ENCODE measurements at regions not wholly inside any gene's neighbourhood (a gene's known extent, or its start where the extent isn't known, plus 50 kb on each side); places are given as distances from the start of the nearest gene placed in this dataset.

DNA sequence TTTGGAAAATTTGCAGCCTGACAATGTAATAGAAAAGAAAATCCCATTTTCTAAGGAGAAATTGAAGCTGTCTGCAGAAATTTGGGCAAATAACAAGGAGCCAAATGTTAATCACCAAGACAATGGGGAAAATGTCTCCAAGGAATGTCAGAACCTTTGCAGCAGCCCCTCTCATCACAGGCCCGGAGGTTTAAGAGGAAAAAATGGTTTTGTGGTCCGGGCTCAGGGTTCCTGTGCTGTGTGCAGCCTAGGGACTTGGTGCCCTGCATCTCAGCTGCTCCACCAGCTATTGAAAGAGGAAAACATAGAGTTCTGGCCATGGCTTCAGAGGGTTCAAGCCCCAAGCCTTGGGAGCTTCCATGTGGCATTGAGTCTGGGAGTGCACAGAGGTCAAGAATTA is 298.9 kb downstream of the ATXN7L3B start:
- TF ChIP-seq, protein P1, sequence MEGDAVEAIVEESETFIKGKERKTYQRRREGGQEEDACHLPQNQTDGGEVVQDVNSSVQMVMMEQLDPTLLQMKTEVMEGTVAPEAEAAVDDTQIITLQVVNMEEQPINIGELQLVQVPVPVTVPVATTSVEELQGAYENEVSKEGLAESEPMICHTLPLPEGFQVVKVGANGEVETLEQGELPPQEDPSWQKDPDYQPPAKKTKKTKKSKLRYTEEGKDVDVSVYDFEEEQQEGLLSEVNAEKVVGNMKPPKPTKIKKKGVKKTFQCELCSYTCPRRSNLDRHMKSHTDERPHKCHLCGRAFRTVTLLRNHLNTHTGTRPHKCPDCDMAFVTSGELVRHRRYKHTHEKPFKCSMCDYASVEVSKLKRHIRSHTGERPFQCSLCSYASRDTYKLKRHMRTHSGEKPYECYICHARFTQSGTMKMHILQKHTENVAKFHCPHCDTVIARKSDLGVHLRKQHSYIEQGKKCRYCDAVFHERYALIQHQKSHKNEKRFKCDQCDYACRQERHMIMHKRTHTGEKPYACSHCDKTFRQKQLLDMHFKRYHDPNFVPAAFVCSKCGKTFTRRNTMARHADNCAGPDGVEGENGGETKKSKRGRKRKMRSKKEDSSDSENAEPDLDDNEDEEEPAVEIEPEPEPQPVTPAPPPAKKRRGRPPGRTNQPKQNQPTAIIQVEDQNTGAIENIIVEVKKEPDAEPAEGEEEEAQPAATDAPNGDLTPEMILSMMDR (IDR thresholded peaks at IDR 0.05) = no peak
- Mint-ChIP-seq H3K27me3 (no peaks in the 10 kb centered on the region), H3K9me3 (peaks cover 5% of the 10 kb centered on the region), H3K4me3 (no peak overlapping the region), H3K36me3 (ENCODE audit: low read depth) (no peaks in the 10 kb centered on the region), H3K27ac (no peak overlapping the region), H3K4me1 (ENCODE audit: low read depth) (no peaks in the 10 kb centered on the region)
- no peak for ATAC-seq (ENCODE audit: poor library complexity)
- H3K4me1 ChIP-seq (ENCODE audit: insufficient read depth, low read length) = no peaks in the 10 kb centered on the region
- no peak overlapping the region for H3K27ac ChIP-seq (ENCODE audit: low read depth in 1 of 2, low read length in 2 of 2)
- H3K27me3 ChIP-seq (ENCODE audit: control insufficient read depth in 1 of 2, insufficient read depth in 2 of 2, low read length in 2 of 2) = no peaks in the 10 kb centered on the region
- no peaks in the 10 kb centered on the region for H3K36me3 ChIP-seq (ENCODE audit: insufficient read depth, low read length)
- POLR2A ChIA-PET = no interaction called here
- DNase-seq = no peak
- no peak overlapping the region for H3K4me3 ChIP-seq (ENCODE audit: low read length)
- intact Hi-C loops (cut with DNase I, micrococcal nuclease) = no loop called here
- CTCF ChIA-PET = no interaction called here
- H3K9me3 ChIP-seq (ENCODE audit: control insufficient read depth in 1 of 2, insufficient read depth in 1 of 2, low read length in 2 of 2) = peaks cover 0 to 5% of the 10 kb centered on the region in 2 experiments

DNA sequence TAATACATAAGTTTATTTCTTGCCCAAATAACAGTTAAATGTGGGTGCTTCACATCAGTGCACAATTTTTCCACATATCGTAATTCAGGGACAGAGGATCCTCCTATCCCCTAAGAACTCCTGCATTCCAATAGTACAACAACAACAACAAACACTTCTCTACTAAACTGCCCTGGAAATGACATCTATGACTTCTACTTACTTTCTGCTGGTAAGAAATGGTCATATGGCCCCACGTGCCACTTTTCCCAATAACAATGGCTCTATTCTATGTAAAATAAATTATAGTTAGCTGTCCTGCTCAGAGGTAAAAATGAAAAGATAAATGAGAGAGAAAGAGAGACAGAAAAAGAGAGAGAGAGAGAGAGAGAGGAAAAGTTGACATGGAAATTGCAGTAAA is 308.5 kb downstream of the ATXN7L3B start:
- H3K27ac Mint-ChIP-seq = no peak overlapping the region
- POLR2A ChIA-PET = no interaction called here
- no peak for ATAC-seq (ENCODE audit: poor library complexity)
- no peaks in the 10 kb centered on the region for H3K4me1 ChIP-seq (ENCODE audit: insufficient read depth, low read length)
- H3K9me3 Mint-ChIP-seq = no peaks in the 10 kb centered on the region
- H3K27me3 Mint-ChIP-seq = no peaks in the 10 kb centered on the region
- no peak overlapping the region for H3K27ac ChIP-seq (ENCODE audit: low read depth in 1 of 2, low read length in 2 of 2)
- no peak overlapping the region for H3K4me3 Mint-ChIP-seq
- TF ChIP-seq, protein P1 (IDR thresholded peaks at IDR 0.05) = no peak
- no peaks in the 10 kb centered on the region for H3K9me3 ChIP-seq (ENCODE audit: control insufficient read depth in 1 of 2, insufficient read depth in 1 of 2, low read length in 2 of 2)
- CTCF ChIA-PET = no interaction called here
- DNase-seq = no peak
- intact Hi-C loops (cut with DNase I, micrococcal nuclease) = no loop called here
- no peaks in the 10 kb centered on the region for H3K4me1 Mint-ChIP-seq (ENCODE audit: low read depth)
- no peaks in the 10 kb centered on the region for H3K36me3 ChIP-seq (ENCODE audit: insufficient read depth, low read length)
- no peaks in the 10 kb centered on the region for H3K27me3 ChIP-seq (ENCODE audit: control insufficient read depth in 1 of 2, insufficient read depth in 2 of 2, low read length in 2 of 2)
- no peak overlapping the region for H3K4me3 ChIP-seq (ENCODE audit: low read length)
- no peaks in the 10 kb centered on the region for H3K36me3 Mint-ChIP-seq (ENCODE audit: low read depth)

DNA sequence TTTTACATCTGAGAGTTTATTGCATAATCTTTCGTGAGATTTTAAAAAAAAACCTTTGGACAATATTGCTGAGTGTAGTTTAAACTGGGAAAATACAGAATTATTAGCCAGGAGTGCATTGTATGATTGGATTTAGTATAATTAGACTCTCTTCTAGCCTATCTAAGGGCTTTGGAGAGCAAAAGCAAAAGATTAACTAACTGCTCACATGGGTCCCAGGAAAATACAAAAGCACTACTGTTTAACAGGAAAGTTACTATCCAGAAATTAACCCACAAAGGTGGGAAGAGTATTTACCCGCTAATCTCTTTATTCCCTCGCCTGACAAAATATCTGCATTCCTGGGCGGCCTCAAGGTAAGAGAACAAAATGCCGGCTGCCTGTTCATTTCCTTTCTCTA is 309.5 kb downstream of the ATXN7L3B start:
- no peak overlapping the region for H3K4me3 ChIP-seq (ENCODE audit: low read length)
- Mint-ChIP-seq H3K36me3 (ENCODE audit: low read depth) (no peaks in the 10 kb centered on the region), H3K27ac (no peak overlapping the region), H3K9me3 (no peaks in the 10 kb centered on the region), H3K27me3 (no peaks in the 10 kb centered on the region), H3K4me1 (ENCODE audit: low read depth) (no peaks in the 10 kb centered on the region), H3K4me3 (no peak overlapping the region)
- TF ChIP-seq, protein P1 (IDR thresholded peaks at IDR 0.05) = no peak
- no peak overlapping the region for H3K27ac ChIP-seq (ENCODE audit: low read depth in 1 of 2, low read length in 2 of 2)
- no peaks in the 10 kb centered on the region for H3K4me1 ChIP-seq (ENCODE audit: insufficient read depth, low read length)
- H3K27me3 ChIP-seq (ENCODE audit: control insufficient read depth in 1 of 2, insufficient read depth in 2 of 2, low read length in 2 of 2) = no peaks in the 10 kb centered on the region
- CTCF ChIA-PET = no interaction called here
- no peak for DNase-seq
- intact Hi-C loops (cut with DNase I, micrococcal nuclease) = no loop called here
- POLR2A ChIA-PET = no interaction called here
- no peaks in the 10 kb centered on the region for H3K9me3 ChIP-seq (ENCODE audit: control insufficient read depth in 1 of 2, insufficient read depth in 1 of 2, low read length in 2 of 2)
- no peaks in the 10 kb centered on the region for H3K36me3 ChIP-seq (ENCODE audit: insufficient read depth, low read length)
- ATAC-seq (ENCODE audit: poor library complexity) = no peak
